ENCODE measurements at regions not wholly inside any gene's neighbourhood (a gene's known extent, or its start where the extent isn't known, plus 50 kb on each side); places are given as distances from the start of the nearest gene placed in this dataset.

DNA sequence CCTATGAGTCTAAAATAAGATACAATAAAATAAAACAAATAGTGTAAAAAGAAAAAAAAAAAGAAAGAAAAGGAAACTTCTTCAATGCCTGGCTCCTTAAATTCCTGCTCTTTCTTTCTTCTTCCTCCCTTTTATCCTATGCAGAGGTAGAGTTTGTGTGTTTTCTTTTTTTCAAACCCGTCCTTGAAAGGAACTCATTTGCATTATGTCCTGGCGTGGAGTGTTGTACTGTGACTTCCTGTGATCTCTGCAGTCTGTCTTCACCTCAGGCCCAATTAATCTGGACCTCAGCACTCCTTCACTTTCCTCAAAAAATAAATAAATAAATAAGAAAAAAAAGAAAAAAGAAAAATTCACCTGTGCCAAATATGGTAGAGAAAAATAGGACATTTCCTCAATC is 541.9 kb upstream of the SPTLC3 start:
- no peak overlapping the region for H3K4me3 ChIP-seq (ENCODE audit: low read length in 2 of 2)
- H3K27me3 Mint-ChIP-seq, result no peaks in the 10 kb centered on the region
- no peaks in the 10 kb centered on the region for H3K36me3 Mint-ChIP-seq
- H3K36me3 ChIP-seq (ENCODE audit: insufficient read depth, low read length), result no peaks in the 10 kb centered on the region
- H3K27me3 ChIP-seq (ENCODE audit: insufficient read depth, low read length), result no peaks in the 10 kb centered on the region
- H3K9me3 Mint-ChIP-seq, result peaks cover 0 to 24% (median 12%) of the 10 kb centered on the region in 8 donors
- intact Hi-C loops (cut with micrococcal nuclease), result no loop called here
- H3K4me3 Mint-ChIP-seq, result no peak overlapping the region
- no peak overlapping the region for H3K27ac ChIP-seq (ENCODE audit: low read depth, low read length)
- H3K4me1 ChIP-seq (ENCODE audit: insufficient read depth, low read length), result no peaks in the 10 kb centered on the region
- no peaks in the 10 kb centered on the region for H3K4me1 Mint-ChIP-seq
- ChIA-PET CTCF (ENCODE audit: partially characterized antibody) (no interaction called here), POLR2A (ENCODE audit: partially characterized antibody) (no interaction called here)
- no peak for DNase-seq
- no peaks in the 10 kb centered on the region for H3K9me3 ChIP-seq (ENCODE audit: control insufficient read depth in 1 of 2, low read length in 2 of 2)
- H3K27ac Mint-ChIP-seq, result no peak overlapping the region

GRCh38 chr20:12467758-12468157 is 541.0 kb upstream of the SPTLC3 start:
- no peaks in the 10 kb centered on the region for H3K36me3 Mint-ChIP-seq
- H3K4me3 Mint-ChIP-seq, result no peak overlapping the region
- no peaks in the 10 kb centered on the region for H3K9me3 ChIP-seq (ENCODE audit: control insufficient read depth in 1 of 2, low read length in 2 of 2)
- no peaks in the 10 kb centered on the region for H3K36me3 ChIP-seq (ENCODE audit: insufficient read depth, low read length)
- H3K27ac Mint-ChIP-seq, result no peak overlapping the region
- H3K4me1 ChIP-seq (ENCODE audit: insufficient read depth, low read length), result no peaks in the 10 kb centered on the region
- CTCF ChIA-PET (ENCODE audit: partially characterized antibody), result no interaction called here
- H3K27ac ChIP-seq (ENCODE audit: low read depth, low read length), result no peak overlapping the region
- H3K4me3 ChIP-seq (ENCODE audit: low read length in 2 of 2), result no peak overlapping the region
- POLR2A ChIA-PET (ENCODE audit: partially characterized antibody), result no interaction called here
- DNase-seq, result no peak
- H3K4me1 Mint-ChIP-seq, result no peaks in the 10 kb centered on the region
- H3K9me3 Mint-ChIP-seq, result peaks cover 0 to 22% (median 12%) of the 10 kb centered on the region in 8 donors
- no peaks in the 10 kb centered on the region for H3K27me3 Mint-ChIP-seq
- intact Hi-C loops (cut with micrococcal nuclease), result no loop called here
- no peaks in the 10 kb centered on the region for H3K27me3 ChIP-seq (ENCODE audit: insufficient read depth, low read length)

DNA sequence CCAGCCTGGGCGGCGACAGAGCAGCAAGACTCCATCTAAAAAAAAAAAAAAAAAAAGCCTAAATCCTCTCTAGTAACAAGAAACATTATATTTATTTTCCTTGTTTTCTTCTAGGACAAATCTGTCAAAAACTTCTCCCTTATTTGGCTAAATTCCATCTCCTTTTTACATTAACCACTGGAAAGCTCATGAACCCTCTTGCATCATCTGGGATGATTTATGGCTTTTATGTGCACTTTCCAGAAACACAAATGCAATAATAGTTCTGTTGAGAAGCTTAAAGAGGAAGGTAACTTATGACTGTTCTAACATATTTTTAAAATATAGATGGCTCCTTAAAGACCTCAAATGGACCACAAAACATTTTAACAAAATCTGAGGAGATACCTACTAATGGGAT is 526.1 kb upstream of the SPTLC3 start:
- Mint-ChIP-seq H3K27me3 (no peaks in the 10 kb centered on the region), H3K4me3 (no peak overlapping the region), H3K9me3 (peaks cover 3 to 24% (median 11%) of the 10 kb centered on the region in 8 donors), H3K4me1 (no peaks in the 10 kb centered on the region), H3K36me3 (no peaks in the 10 kb centered on the region), H3K27ac (no peak overlapping the region)
- no peak for DNase-seq
- H3K4me3 ChIP-seq (ENCODE audit: low read length in 2 of 2), result no peak overlapping the region
- no peaks in the 10 kb centered on the region for H3K4me1 ChIP-seq (ENCODE audit: insufficient read depth, low read length)
- POLR2A ChIA-PET (ENCODE audit: partially characterized antibody), result no interaction called here
- intact Hi-C loops (cut with micrococcal nuclease), result no loop called here
- no peaks in the 10 kb centered on the region for H3K27me3 ChIP-seq (ENCODE audit: insufficient read depth, low read length)
- H3K36me3 ChIP-seq (ENCODE audit: insufficient read depth, low read length), result no peaks in the 10 kb centered on the region
- peaks cover 0 to 5% of the 10 kb centered on the region in 2 donors for H3K9me3 ChIP-seq (ENCODE audit: control insufficient read depth in 1 of 2, low read length in 2 of 2)
- H3K27ac ChIP-seq (ENCODE audit: low read depth, low read length), result no peak overlapping the region
- CTCF ChIA-PET (ENCODE audit: partially characterized antibody), result no interaction called here

GRCh38 chr20:12502443-12502842 is 506.3 kb upstream of the SPTLC3 start:
- no peak for DNase-seq
- intact Hi-C loops (cut with micrococcal nuclease), result no loop called here
- no peaks in the 10 kb centered on the region for H3K36me3 Mint-ChIP-seq
- POLR2A ChIA-PET (ENCODE audit: partially characterized antibody), result no interaction called here
- no peak overlapping the region for H3K27ac ChIP-seq (ENCODE audit: low read depth, low read length)
- peaks cover 0 to 30% (median 10%) of the 10 kb centered on the region in 8 donors for H3K9me3 Mint-ChIP-seq
- no peaks in the 10 kb centered on the region for H3K4me1 Mint-ChIP-seq
- no peak overlapping the region for H3K4me3 Mint-ChIP-seq
- H3K4me3 ChIP-seq (ENCODE audit: low read length in 2 of 2), result no peak overlapping the region
- H3K9me3 ChIP-seq (ENCODE audit: control insufficient read depth in 1 of 2, low read length in 2 of 2), result peaks cover 0 to 3% of the 10 kb centered on the region in 2 donors
- no peaks in the 10 kb centered on the region for H3K4me1 ChIP-seq (ENCODE audit: insufficient read depth, low read length)
- no peaks in the 10 kb centered on the region for H3K27me3 ChIP-seq (ENCODE audit: insufficient read depth, low read length)
- no peaks in the 10 kb centered on the region for H3K27me3 Mint-ChIP-seq
- H3K27ac Mint-ChIP-seq, result no peak overlapping the region
- CTCF ChIA-PET (ENCODE audit: partially characterized antibody), result no interaction called here
- no peaks in the 10 kb centered on the region for H3K36me3 ChIP-seq (ENCODE audit: insufficient read depth, low read length)

DNA sequence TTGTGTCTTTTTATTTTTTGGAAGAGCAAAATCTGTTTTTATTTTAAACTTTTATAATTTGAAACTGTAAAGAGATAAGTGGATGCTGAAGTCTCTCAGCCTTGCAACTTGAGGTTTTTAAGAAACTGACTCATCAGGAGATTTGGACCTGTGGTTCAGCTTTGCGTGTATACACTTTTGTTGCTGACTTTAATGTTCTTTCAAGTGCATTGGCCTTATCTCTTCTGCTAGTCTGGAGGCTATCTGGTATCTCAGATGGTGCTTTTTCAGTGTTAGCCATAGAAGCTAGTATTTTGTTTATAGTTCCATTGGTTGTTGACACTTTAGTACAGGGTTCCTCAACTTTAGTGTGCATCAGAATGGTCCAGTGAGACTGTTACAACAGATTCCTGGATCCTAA is 504.0 kb upstream of the SPTLC3 start:
- Mint-ChIP-seq H3K27ac (no peak overlapping the region), H3K4me1 (no peaks in the 10 kb centered on the region), H3K9me3 (peaks cover 0 to 26% (median 9%) of the 10 kb centered on the region in 8 donors), H3K36me3 (no peaks in the 10 kb centered on the region), H3K27me3 (no peaks in the 10 kb centered on the region), H3K4me3 (no peak overlapping the region)
- POLR2A ChIA-PET (ENCODE audit: partially characterized antibody), result no interaction called here
- H3K27ac ChIP-seq (ENCODE audit: low read depth, low read length), result no peak overlapping the region
- H3K4me1 ChIP-seq (ENCODE audit: insufficient read depth, low read length), result no peaks in the 10 kb centered on the region
- H3K9me3 ChIP-seq (ENCODE audit: control insufficient read depth in 1 of 2, low read length in 2 of 2), result peaks cover 0 to 3% of the 10 kb centered on the region in 2 donors
- intact Hi-C loops (cut with micrococcal nuclease), result no loop called here
- CTCF ChIA-PET (ENCODE audit: partially characterized antibody), result no interaction called here
- H3K4me3 ChIP-seq (ENCODE audit: low read length in 2 of 2), result no peak overlapping the region
- DNase-seq, result no peak
- no peaks in the 10 kb centered on the region for H3K36me3 ChIP-seq (ENCODE audit: insufficient read depth, low read length)
- H3K27me3 ChIP-seq (ENCODE audit: insufficient read depth, low read length), result no peaks in the 10 kb centered on the region

- no peak for DNase-seq
- Mint-ChIP-seq H3K4me3 (no peak overlapping the region), H3K4me1 (no peaks in the 10 kb centered on the region), H3K36me3 (no peaks in the 10 kb centered on the region), H3K27me3 (no peaks in the 10 kb centered on the region), H3K9me3 (peaks cover 0 to 27% (median 11%) of the 10 kb centered on the region in 8 donors), H3K27ac (no peak overlapping the region)
- no peaks in the 10 kb centered on the region for H3K9me3 ChIP-seq (ENCODE audit: control insufficient read depth in 1 of 2, low read length in 2 of 2)
- ChIA-PET POLR2A (ENCODE audit: partially characterized antibody) (no interaction called here), CTCF (ENCODE audit: partially characterized antibody) (no interaction called here)
- H3K36me3 ChIP-seq (ENCODE audit: insufficient read depth, low read length), result no peaks in the 10 kb centered on the region
- H3K4me3 ChIP-seq (ENCODE audit: low read length in 2 of 2), result no peak overlapping the region
- no peak overlapping the region for H3K27ac ChIP-seq (ENCODE audit: low read depth, low read length)
- intact Hi-C loops (cut with micrococcal nuclease), result no loop called here
- H3K27me3 ChIP-seq (ENCODE audit: insufficient read depth, low read length), result no peaks in the 10 kb centered on the region
- no peaks in the 10 kb centered on the region for H3K4me1 ChIP-seq (ENCODE audit: insufficient read depth, low read length)
Measured at GRCh38 chr20:12511499-12511898, 497.3 kb upstream of the SPTLC3 start.

DNA sequence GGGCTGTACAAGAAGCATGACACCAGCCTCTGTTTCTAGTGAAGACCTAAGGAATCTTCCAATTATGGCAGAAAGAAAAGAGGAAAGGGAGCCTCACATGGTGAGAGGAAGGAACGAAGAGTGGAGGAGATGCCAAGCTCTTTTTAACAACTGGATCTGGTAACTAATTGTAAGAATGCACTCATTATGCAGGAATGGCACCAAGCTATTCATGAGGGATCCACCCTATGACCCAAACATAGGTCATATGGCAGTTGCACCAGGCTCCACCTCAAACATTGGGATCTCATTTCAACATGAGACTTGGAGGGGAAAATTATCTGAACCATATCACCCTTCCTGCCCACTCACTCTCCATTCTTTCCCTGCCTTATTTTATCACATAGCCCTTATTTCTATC is 496.0 kb upstream of the SPTLC3 start:
- Mint-ChIP-seq H3K9me3 (peaks cover 4 to 21% (median 7%) of the 10 kb centered on the region in 8 donors), H3K27ac (no peak overlapping the region), H3K4me1 (no peaks in the 10 kb centered on the region), H3K27me3 (no peaks in the 10 kb centered on the region), H3K36me3 (no peaks in the 10 kb centered on the region), H3K4me3 (no peak overlapping the region)
- H3K27ac ChIP-seq (ENCODE audit: low read depth, low read length), result no peak overlapping the region
- H3K4me1 ChIP-seq (ENCODE audit: insufficient read depth, low read length), result no peaks in the 10 kb centered on the region
- H3K9me3 ChIP-seq (ENCODE audit: control insufficient read depth in 1 of 2, low read length in 2 of 2), result no peaks in the 10 kb centered on the region
- H3K4me3 ChIP-seq (ENCODE audit: low read length in 2 of 2), result no peak overlapping the region
- no peaks in the 10 kb centered on the region for H3K36me3 ChIP-seq (ENCODE audit: insufficient read depth, low read length)
- CTCF ChIA-PET (ENCODE audit: partially characterized antibody), result no interaction called here
- intact Hi-C loops (cut with micrococcal nuclease), result no loop called here
- H3K27me3 ChIP-seq (ENCODE audit: insufficient read depth, low read length), result no peaks in the 10 kb centered on the region
- POLR2A ChIA-PET (ENCODE audit: partially characterized antibody), result no interaction called here
- DNase-seq, result no peak

DNA sequence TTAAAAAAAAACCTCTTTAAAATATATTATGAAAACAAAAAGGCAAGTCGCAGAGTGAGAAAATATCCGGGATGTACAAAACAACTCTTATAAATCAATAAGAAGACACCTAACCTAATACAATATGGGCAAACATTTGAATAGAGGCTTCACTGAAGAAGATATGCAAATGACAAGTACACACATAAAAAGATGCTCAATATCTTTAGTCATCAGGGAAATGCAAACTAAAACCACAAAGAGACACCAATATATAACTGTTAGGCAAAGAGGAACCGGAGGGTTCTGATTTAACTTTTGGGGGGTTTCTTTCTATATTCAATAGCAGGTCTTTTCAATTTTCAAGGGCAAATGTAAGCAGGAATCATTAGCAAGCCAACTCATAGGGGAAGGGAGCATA is 480.7 kb upstream of the SPTLC3 start:
- peaks cover 0 to 17% (median 5%) of the 10 kb centered on the region in 8 donors for H3K9me3 Mint-ChIP-seq
- H3K36me3 Mint-ChIP-seq, result no peaks in the 10 kb centered on the region
- H3K27me3 Mint-ChIP-seq, result no peaks in the 10 kb centered on the region
- H3K4me1 Mint-ChIP-seq, result no peaks in the 10 kb centered on the region
- ChIA-PET CTCF (ENCODE audit: partially characterized antibody) (no interaction called here), POLR2A (ENCODE audit: partially characterized antibody) (no interaction called here)
- H3K27ac Mint-ChIP-seq, result no peak overlapping the region
- Histone ChIP-seq H3K4me3 (ENCODE audit: low read length in 2 of 2) (no peak overlapping the region), H3K27ac (ENCODE audit: low read depth, low read length) (no peak overlapping the region), H3K36me3 (ENCODE audit: insufficient read depth, low read length) (no peaks in the 10 kb centered on the region), H3K27me3 (ENCODE audit: insufficient read depth, low read length) (no peaks in the 10 kb centered on the region), H3K9me3 (ENCODE audit: control insufficient read depth in 1 of 2, low read length in 2 of 2) (peaks cover 0 to 4% of the 10 kb centered on the region in 2 donors), H3K4me1 (ENCODE audit: insufficient read depth, low read length) (no peaks in the 10 kb centered on the region)
- H3K4me3 Mint-ChIP-seq, result no peak overlapping the region
- DNase-seq, result no peak
- intact Hi-C loops (cut with micrococcal nuclease), result loop anchor here (10.0 kb wide), 1 partner anchor 903 kb away; no protein-coding TSS in a partner anchor

All from CD4-positive, alpha-beta memory T cell (primary cell).